Kidney epithelial cell (primary cell): ENCODE measurements at regions not wholly inside any gene's neighbourhood (a gene's known extent, or its start where the extent isn't known, plus 50 kb on each side); places are given as distances from the start of the nearest gene placed in this dataset.

Experiments used
- DNase-seq: peaks from one replicate; pipeline ENCODE4 v3.0.0-alpha.2; 2010; ENCODE audit warnings: low read depth
- H3K27me3 ChIP-seq: 2 replicates; pipeline ENCODE4 v1.6.0; 2011; ENCODE audit warnings: low read length; ENCODE audit not compliant: control insufficient read depth, insufficient read depth
- H3K36me3 ChIP-seq: 2 replicates; pipeline ENCODE4 v1.5.1; 2011; ENCODE audit warnings: low read length; ENCODE audit not compliant: control insufficient read depth, insufficient read depth
- H3K4me3 ChIP-seq: 2 replicates; pipeline ENCODE4 v1.5.1; 2011; ENCODE audit warnings: low read depth, mild to moderate bottlenecking, control low read depth, low read length
- TF ChIP-seq, protein P1 (sequence below): IDR thresholded peaks from 2 replicates; pipeline ENCODE4 v1.5.1; 2011; ENCODE audit warnings: mild to moderate bottlenecking, moderate library complexity, low read length, control low read depth, inconsistent platforms; ENCODE audit not compliant: insufficient read depth, poor library complexity, severe bottlenecking

DNA sequence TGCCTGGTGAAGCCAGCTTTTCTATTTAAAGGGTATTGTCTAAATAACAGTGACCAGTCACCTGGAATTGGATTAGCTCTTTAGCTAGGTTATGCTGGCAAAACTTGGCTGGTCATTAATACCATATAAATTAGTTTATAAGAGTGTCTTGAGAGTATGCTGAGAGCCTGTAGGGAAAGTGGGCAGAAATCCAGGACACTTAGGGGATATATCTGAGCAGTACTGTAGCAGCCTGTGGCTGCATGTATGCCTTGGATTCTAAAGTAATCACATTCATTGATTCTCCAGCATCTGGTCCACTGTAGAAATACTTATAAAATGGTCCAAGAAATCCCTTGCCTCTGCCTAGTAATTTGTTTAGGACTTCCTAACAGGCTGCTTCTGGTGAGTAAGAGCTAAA lies 288.9 kb upstream of the DMAC1 start:
- Histone ChIP-seq H3K4me3 (no peak overlapping the region), H3K27me3 (no peaks in the 10 kb centered on the region), H3K36me3 (no peaks in the 10 kb centered on the region)
- DNase-seq = no peak
- TF ChIP-seq, protein P1, sequence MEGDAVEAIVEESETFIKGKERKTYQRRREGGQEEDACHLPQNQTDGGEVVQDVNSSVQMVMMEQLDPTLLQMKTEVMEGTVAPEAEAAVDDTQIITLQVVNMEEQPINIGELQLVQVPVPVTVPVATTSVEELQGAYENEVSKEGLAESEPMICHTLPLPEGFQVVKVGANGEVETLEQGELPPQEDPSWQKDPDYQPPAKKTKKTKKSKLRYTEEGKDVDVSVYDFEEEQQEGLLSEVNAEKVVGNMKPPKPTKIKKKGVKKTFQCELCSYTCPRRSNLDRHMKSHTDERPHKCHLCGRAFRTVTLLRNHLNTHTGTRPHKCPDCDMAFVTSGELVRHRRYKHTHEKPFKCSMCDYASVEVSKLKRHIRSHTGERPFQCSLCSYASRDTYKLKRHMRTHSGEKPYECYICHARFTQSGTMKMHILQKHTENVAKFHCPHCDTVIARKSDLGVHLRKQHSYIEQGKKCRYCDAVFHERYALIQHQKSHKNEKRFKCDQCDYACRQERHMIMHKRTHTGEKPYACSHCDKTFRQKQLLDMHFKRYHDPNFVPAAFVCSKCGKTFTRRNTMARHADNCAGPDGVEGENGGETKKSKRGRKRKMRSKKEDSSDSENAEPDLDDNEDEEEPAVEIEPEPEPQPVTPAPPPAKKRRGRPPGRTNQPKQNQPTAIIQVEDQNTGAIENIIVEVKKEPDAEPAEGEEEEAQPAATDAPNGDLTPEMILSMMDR = no peak

DNA sequence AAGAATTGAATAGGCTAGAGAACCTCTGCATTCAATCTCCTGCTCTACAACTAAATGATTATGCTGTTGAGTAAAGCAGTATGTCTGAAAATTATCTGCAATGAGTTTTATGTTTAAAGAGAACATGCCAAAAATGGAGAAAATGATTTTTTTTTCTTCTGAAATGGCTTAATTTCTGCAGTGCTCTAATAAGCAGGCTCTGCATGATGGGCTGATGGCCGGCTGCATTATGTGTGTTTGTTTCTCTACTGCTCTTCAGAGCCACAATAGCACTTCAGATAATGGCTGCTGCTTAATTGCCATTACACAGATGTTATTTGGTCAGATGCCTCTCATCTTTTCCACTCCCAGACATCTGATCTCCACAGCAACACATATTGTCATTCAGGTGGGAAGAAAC lies 286.4 kb upstream of the DMAC1 start:
- H3K36me3 ChIP-seq = no peaks in the 10 kb centered on the region
- TF ChIP-seq, protein P1 = no peak
- H3K27me3 ChIP-seq = no peaks in the 10 kb centered on the region
- no peak for DNase-seq
- H3K4me3 ChIP-seq = no peak overlapping the region

DNA sequence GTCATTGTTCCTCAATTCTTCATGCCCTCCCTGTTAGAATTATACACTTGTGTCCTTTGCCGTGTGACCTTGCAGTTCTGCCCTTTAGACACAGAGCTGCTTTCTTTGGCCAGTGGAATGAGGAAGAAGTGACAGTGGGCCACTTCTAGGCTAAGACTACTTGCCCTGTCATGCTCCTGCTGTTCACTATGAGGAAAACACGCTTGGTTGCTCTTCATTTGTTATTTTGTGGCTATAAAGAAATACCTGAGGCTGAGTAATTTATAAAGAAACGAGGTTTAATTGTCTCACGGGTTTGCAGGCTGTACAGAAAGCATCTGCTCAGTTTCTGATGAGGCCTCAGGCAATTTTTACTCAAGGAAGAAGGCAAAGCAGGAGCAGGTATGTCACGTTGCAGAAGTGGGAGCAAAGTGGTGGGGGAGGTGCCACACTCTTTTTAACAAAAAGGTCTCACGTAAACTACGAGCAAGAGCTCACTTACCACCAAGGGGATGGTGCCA lies 279.1 kb upstream of the DMAC1 start:
- H3K36me3 ChIP-seq = no peaks in the 10 kb centered on the region
- no peak overlapping the region for H3K4me3 ChIP-seq
- DNase-seq = peak; percentile 26
- TF ChIP-seq, protein P1 = no peak
- H3K27me3 ChIP-seq = no peaks in the 10 kb centered on the region

DNA sequence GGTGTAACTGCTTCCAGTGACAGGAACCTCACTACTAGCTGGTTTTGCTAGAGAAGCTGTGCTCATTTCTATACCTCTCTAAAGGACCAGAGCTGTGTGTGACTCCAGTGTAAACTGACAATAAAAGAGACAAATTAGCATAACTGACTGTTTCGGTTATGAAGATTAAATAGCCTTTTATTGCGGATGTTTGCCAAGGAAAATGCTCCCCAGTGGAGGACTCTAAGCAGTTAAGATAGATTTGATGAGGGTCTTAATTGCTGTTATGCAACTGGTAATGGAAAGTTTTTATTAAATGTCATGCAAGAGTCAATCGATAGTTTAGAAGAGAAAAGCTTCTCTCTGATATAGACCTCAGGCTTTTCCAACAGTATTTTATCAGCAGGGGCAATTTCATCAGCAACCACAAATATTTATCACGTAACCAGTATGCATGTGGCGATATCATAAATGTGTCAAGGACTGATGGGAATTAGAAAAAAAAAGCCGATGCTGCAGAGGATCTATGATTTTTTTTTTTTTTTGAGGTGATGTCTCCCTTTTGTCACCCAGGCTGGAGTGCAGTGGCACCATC lies 275.2 kb upstream of the DMAC1 start:
- no peaks in the 10 kb centered on the region for H3K36me3 ChIP-seq
- no peak for DNase-seq
- H3K4me3 ChIP-seq = no peak overlapping the region
- no peaks in the 10 kb centered on the region for H3K27me3 ChIP-seq
- TF ChIP-seq, protein P1 = no peak

DNA sequence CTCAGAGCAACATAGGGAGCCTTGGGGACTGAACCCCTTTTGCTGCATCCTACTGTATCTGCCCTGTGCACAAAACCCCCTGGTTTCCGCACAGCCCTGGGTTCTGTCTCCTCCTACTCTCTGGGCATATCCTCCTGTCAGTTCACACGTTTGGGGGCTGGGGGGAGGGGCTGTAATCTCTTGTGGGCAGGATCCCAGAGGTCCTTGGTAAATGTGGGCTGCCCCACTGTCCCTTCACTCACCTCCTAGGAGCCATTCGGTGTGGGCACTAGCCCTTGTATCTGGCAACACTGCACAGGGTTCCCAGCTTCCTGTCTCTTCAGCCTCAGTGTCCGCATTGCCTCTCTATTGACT lies 271.8 kb upstream of the DMAC1 start:
- Histone ChIP-seq H3K36me3 (no peaks in the 10 kb centered on the region), H3K4me3 (no peak overlapping the region), H3K27me3 (no peaks in the 10 kb centered on the region)
- no peak for DNase-seq
- TF ChIP-seq, protein P1 = no peak

DNA sequence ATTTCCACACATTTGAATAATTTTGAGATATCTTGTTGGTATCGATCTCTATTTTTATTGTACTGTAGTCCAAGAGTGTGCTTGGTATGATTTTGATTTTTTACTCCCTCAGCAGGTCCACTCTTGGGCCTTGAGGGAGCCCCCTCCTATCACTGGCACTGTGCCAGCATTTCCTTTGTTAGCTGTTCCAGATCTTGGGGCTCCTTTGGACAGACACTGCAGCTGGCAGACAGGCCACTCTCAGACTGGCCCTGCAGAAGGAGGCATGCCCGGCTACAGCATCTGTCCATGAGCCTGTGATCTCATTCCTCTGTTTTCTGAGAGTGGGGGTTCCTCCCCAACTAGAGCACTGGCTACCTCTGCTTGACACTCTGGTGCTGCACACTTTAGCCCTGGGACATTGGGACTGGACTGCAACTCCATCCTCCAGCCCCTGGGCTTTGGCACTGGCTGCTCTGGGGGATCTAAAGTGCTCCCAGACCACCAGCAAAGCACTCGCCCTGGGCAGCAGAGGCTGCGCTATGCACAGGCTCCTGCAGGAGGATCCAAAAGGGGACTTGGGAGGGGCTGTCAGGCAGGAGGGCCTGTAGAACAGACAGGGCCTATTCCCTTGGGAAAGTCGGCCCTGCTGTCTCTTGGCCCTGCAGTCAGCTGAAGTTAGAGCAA lies 271.3 kb upstream of the DMAC1 start:
- no peak for DNase-seq
- Histone ChIP-seq H3K36me3 (no peaks in the 10 kb centered on the region), H3K27me3 (no peaks in the 10 kb centered on the region), H3K4me3 (no peak overlapping the region)
- TF ChIP-seq, protein P1 = no peak
